ENCODE measurements at regions not wholly inside any gene's neighbourhood (a gene's known extent, or its start where the extent isn't known, plus 50 kb on each side); places are given as distances from the start of the nearest gene placed in this dataset.

DNA sequence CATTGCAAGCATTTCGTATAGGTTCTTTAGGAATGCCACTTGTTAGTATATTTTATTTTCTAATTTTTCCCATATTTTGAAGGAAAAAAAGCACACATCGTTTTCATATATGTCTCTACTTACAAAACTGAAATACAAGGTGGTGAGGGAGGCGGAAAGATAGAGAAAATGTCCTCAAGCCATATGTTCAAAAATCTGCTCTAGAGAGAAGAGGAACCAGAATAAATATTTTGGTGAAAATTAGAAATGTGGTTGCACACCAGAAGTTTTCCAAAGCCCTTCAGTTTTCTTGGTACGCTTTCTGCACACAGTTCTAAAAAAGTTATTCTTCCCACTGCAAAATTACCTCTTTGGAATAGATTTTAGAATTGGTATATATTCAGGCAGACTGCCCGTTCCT, 107.4 kb upstream of the RHOBTB1 start:
- no peak for DNase-seq (ENCODE audit: unreplicated experiment)
- no peak overlapping the region for H3K27ac Mint-ChIP-seq (ENCODE audit: low read depth, unreplicated experiment)
- CTCF ChIA-PET = no interaction called here
- POLR2A ChIA-PET = no interaction called here
- no peaks in the 10 kb centered on the region for H3K4me1 Mint-ChIP-seq (ENCODE audit: insufficient read depth, unreplicated experiment)
- intact Hi-C loops (cut with micrococcal nuclease) = no loop called here
- H3K27me3 Mint-ChIP-seq (ENCODE audit: insufficient read depth, unreplicated experiment) = no peaks in the 10 kb centered on the region
- no peaks in the 10 kb centered on the region for H3K9me3 Mint-ChIP-seq (ENCODE audit: unreplicated experiment)
- no peak for TF ChIP-seq CTCF (IDR thresholded peaks at IDR 0.05; ENCODE audit: unreplicated experiment)
- no TSS peak for BruUV-seq (replicated peaks)
- H3K4me3 Mint-ChIP-seq (ENCODE audit: unreplicated experiment) = no peak overlapping the region
- H3K36me3 Mint-ChIP-seq (ENCODE audit: insufficient read depth, unreplicated experiment) = no peaks in the 10 kb centered on the region

DNA sequence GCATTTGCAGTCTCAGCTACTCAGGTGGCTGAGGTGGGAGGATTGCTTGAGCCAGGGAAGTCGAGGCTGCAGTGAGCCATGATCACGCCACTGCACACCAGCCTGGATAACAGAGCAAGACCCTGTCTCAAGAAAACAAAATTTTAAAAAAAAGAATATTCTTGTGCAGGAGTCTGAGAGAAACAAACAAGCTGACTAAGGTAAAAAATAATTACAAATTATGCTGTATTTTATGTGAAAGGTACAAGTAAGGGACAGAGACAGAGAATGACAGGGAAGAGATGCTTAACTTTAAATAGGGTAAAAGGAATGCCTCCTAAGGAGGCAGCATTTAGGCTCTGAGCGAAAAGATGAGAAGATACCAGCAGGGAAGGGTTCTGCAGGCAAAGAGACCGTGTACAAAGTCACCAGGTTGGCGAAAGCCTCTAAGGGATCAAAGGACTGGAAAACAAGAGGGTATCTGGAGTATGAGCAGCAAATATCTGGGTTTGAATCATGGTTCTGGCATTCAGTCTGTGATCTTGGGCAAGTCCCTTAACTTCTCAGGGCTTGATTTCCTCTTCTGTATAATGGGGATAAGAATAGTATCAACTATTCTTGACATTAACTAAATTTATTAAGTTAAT, 106.2 kb upstream of the RHOBTB1 start:
- intact Hi-C loops (cut with micrococcal nuclease) = no loop called here
- H3K4me1 Mint-ChIP-seq (ENCODE audit: insufficient read depth, unreplicated experiment) = no peaks in the 10 kb centered on the region
- ChIA-PET POLR2A (no interaction called here), CTCF (interaction anchor here (0.5 kb wide), 1 partner anchor 10 kb away, joined by 3 read pairs; no protein-coding TSS in a partner anchor)
- H3K36me3 Mint-ChIP-seq (ENCODE audit: insufficient read depth, unreplicated experiment) = no peaks in the 10 kb centered on the region
- H3K27me3 Mint-ChIP-seq (ENCODE audit: insufficient read depth, unreplicated experiment) = no peaks in the 10 kb centered on the region
- TF ChIP-seq CTCF (IDR thresholded peaks at IDR 0.05; ENCODE audit: unreplicated experiment) = no peak
- H3K9me3 Mint-ChIP-seq (ENCODE audit: unreplicated experiment) = no peaks in the 10 kb centered on the region
- H3K4me3 Mint-ChIP-seq (ENCODE audit: unreplicated experiment) = no peak overlapping the region
- no peak for DNase-seq (ENCODE audit: unreplicated experiment)
- no TSS peak for BruUV-seq (replicated peaks)
- H3K27ac Mint-ChIP-seq (ENCODE audit: low read depth, unreplicated experiment) = no peak overlapping the region

- no peak for TF ChIP-seq CTCF (IDR thresholded peaks at IDR 0.05; ENCODE audit: unreplicated experiment)
- Mint-ChIP-seq H3K27ac (ENCODE audit: low read depth, unreplicated experiment) (no peak overlapping the region), H3K9me3 (ENCODE audit: unreplicated experiment) (no peaks in the 10 kb centered on the region), H3K4me3 (ENCODE audit: unreplicated experiment) (no peak overlapping the region), H3K27me3 (ENCODE audit: insufficient read depth, unreplicated experiment) (no peaks in the 10 kb centered on the region), H3K36me3 (ENCODE audit: insufficient read depth, unreplicated experiment) (no peaks in the 10 kb centered on the region), H3K4me1 (ENCODE audit: insufficient read depth, unreplicated experiment) (no peaks in the 10 kb centered on the region)
- ChIA-PET POLR2A (interaction anchor here (0.5 kb wide), 1 partner anchor 996 kb away, joined by 3 read pairs; no protein-coding TSS in a partner anchor), CTCF (interaction anchor here (0.5 kb wide), 1 partner anchor 11 kb away, joined by 3 read pairs; no protein-coding TSS in a partner anchor)
- intact Hi-C loops (cut with micrococcal nuclease) = no loop called here
- no peak for DNase-seq (ENCODE audit: unreplicated experiment)
- BruUV-seq (replicated peaks) = no TSS peak
Observed at GRCh38 chr10:61049386-61049785, 105.4 kb upstream of the RHOBTB1 start.

DNA sequence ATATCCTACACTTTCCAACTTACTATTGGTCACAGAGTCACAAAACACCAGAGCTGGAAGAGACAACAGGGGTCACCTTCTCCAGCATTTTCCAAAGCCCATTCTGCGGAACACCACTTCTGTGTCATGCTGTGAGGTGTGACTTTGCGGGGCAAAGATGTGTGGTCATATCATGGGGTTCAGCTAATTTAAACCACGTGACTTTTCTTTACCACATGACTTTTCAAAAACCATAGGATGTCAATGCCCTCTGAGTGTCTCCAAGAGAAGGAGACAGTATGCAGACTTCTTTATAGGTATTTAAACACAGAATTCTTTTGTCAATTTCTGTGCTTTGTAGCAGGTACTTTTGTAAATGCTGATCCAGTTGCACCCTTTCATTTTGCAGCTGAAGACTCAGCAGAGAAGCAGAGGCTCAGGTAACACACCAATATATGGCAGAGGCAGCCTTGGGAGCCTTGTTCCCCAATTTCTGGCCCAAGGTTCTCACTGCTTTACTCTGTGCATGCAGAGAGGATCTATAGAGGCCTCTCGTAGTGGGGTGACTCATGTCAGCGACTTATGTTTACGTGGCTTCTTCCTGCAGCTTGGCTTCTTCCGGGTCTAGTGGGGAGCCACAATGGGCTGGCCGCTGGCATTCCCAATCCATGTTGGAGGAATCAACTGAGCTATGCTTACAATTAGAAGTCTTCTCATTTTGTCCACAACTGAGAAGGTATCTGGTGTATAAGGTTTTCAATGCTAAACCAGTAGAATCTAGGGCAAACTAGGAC, 104.0 kb upstream of the RHOBTB1 start:
- no peaks in the 10 kb centered on the region for H3K27me3 Mint-ChIP-seq (ENCODE audit: insufficient read depth, unreplicated experiment)
- intact Hi-C loops (cut with micrococcal nuclease) = no loop called here
- H3K4me1 Mint-ChIP-seq (ENCODE audit: insufficient read depth, unreplicated experiment) = no peaks in the 10 kb centered on the region
- H3K9me3 Mint-ChIP-seq (ENCODE audit: unreplicated experiment) = no peaks in the 10 kb centered on the region
- ChIA-PET CTCF (interaction anchor here (0.6 to 1.3 kb wide), 3 partner anchors 16 to 237 kb away, joined by 3 to 4 read pairs (median 3); no protein-coding TSS in a partner anchor), POLR2A (interaction anchor here (1.0 kb wide), 1 partner anchor 10 kb away, joined by 3 read pairs; no protein-coding TSS in a partner anchor)
- H3K4me3 Mint-ChIP-seq (ENCODE audit: unreplicated experiment) = no peak overlapping the region
- no peaks in the 10 kb centered on the region for H3K36me3 Mint-ChIP-seq (ENCODE audit: insufficient read depth, unreplicated experiment)
- DNase-seq (ENCODE audit: unreplicated experiment) = no peak
- TF ChIP-seq CTCF (IDR thresholded peaks at IDR 0.05; ENCODE audit: unreplicated experiment) = no peak
- BruUV-seq (replicated peaks) = no TSS peak
- H3K27ac Mint-ChIP-seq (ENCODE audit: low read depth, unreplicated experiment) = no peak overlapping the region
